GM10248 (cell line): ENCODE measurements at regions not wholly inside any gene's neighbourhood (a gene's known extent, or its start where the extent isn't known, plus 50 kb on each side); places are given as distances from the start of the nearest gene placed in this dataset.

Source experiments
- CTCF ChIA-PET: fragments of 300-600 bp; sonication (Branson Sonifier 250); formaldehyde crosslinking; extraction: SDS; loops from one replicate; lab custom pipeline; 2021; ENCODE audit warnings: antibody characterized with exemption; lab: Yijun Ruan, JAX
- POLR2A ChIA-PET: fragments of 350-650 bp; sonication (Branson Sonifier 250); formaldehyde crosslinking; extraction: SDS; loops from one replicate; lab custom pipeline; 2020; ENCODE audit warnings: antibody characterized with exemption; lab: Yijun Ruan, JAX
- DNase-seq: peaks from one replicate; pipeline ENCODE4 v3.0.0; 2012; ENCODE audit errors: extremely low spot score
- CTCF ChIP-seq: IDR thresholded peaks from 2 replicates; pipeline ENCODE4 v1.5.1; 2012; ENCODE audit warnings: mild to moderate bottlenecking, low read depth; ENCODE audit errors: extremely low read depth, missing control alignments, control extremely low read depth

- no peak for DNase-seq
- no peak for TF ChIP-seq CTCF
- ChIA-PET POLR2A (no interaction called here), CTCF (interaction anchor here (1.2 kb wide), 1 partner anchor 16 kb away, joined by 3 read pairs; no protein-coding TSS in a partner anchor)
Observed at GRCh38 chr3:82002491-82002890, 241.0 kb upstream of the GBE1 start.

- DNase-seq: no peak
- ChIA-PET POLR2A (no interaction called here), CTCF (interaction anchor here (1.0 to 1.6 kb wide), 6 partner anchors 9 to 92 kb away, joined by 3 to 5 read pairs (median 3); no protein-coding TSS in a partner anchor)
- no peak for TF ChIP-seq CTCF
Observed at GRCh38 chr3:82001276-82001923, 240.0 kb upstream of the GBE1 start.

- TF ChIP-seq CTCF: no peak
- DNase-seq: no peak
- POLR2A ChIA-PET: no interaction called here
- CTCF ChIA-PET: interaction anchor here (1.0 to 1.6 kb wide), 4 partner anchors 8 to 79 kb away, joined by 3 to 4 read pairs (median 3); no protein-coding TSS in a partner anchor
Observed at GRCh38 chr3:82000773-82001172, 239.3 kb upstream of the GBE1 start.

GRCh38 chr3:82000350-82000749 is 238.9 kb upstream of the GBE1 start:
- TF ChIP-seq CTCF: no peak
- DNase-seq: no peak
- ChIA-PET POLR2A (no interaction called here), CTCF (interaction anchor here (1.5 to 1.6 kb wide), 2 partner anchors 13 to 79 kb away, joined by 3 to 4 read pairs; no protein-coding TSS in a partner anchor)

GRCh38 chr3:81998907-81999306 is 237.5 kb upstream of the GBE1 start:
- CTCF ChIA-PET: interaction anchor here (1.2 kb wide), 1 partner anchor 17 kb away, joined by 3 read pairs; no protein-coding TSS in a partner anchor
- POLR2A ChIA-PET: no interaction called here
- no peak for DNase-seq
- TF ChIP-seq CTCF: no peak

GRCh38 chr3:81998139-81998755 is 236.8 kb upstream of the GBE1 start:
- CTCF ChIA-PET: interaction anchor here (1.2 kb wide), 1 partner anchor 18 kb away, joined by 3 read pairs; no protein-coding TSS in a partner anchor
- no peak for TF ChIP-seq CTCF
- no peak for DNase-seq
- POLR2A ChIA-PET: no interaction called here
